GM12891 (cell line): ENCODE measurements at regions not wholly inside any gene's neighbourhood (a gene's known extent, or its start where the extent isn't known, plus 50 kb on each side); places are given as distances from the start of the nearest gene placed in this dataset.

Experiments
- PAX5 ChIP-seq: IDR thresholded peaks from 2 replicates; pipeline ENCODE4 v1.6.1; 2011; ENCODE audit warnings: low read length, moderate library complexity, mild to moderate bottlenecking; ENCODE audit not compliant: insufficient read depth, severe bottlenecking
- POLR2A ChIP-seq: IDR thresholded peaks from 2 replicates; pipeline ENCODE4 v1.6.1; 2011; ENCODE audit warnings: low read depth, low read length, control low read depth
- POLR2AphosphoS5 ChIP-seq: IDR thresholded peaks from 2 replicates; pipeline ENCODE4 v1.6.1; 2011; ENCODE audit warnings: low read depth, low read length, control low read depth
- POU2F2 ChIP-seq: IDR thresholded peaks from 2 replicates; pipeline ENCODE4 v1.6.1; 2011; ENCODE audit warnings: low read depth, mild to moderate bottlenecking, control low read depth, low read length, moderate library complexity
- SPI1 ChIP-seq: IDR thresholded peaks from 2 replicates; pipeline ENCODE4 v1.6.1; 2011; ENCODE audit warnings: low read depth, low read length, control low read depth
- TAF1 ChIP-seq: IDR thresholded peaks from 2 replicates; pipeline ENCODE4 v1.6.1; 2011; ENCODE audit warnings: low read depth, low read length, control low read depth

GRCh38 chr13:77988355-77988754 is 69.7 kb upstream of the EDNRB start:
- no peak for TF ChIP-seq POLR2AphosphoS5
- no peak for TF ChIP-seq POLR2A
- no peak for TF ChIP-seq SPI1
- no peak for TF ChIP-seq TAF1
- TF ChIP-seq POU2F2: no peak
- no peak for TF ChIP-seq PAX5
